Transverse colon (tissue), 4 donors: ENCODE measurements at regions not wholly inside any gene's neighbourhood (a gene's known extent, or its start where the extent isn't known, plus 50 kb on each side); places are given as distances from the start of the nearest gene placed in this dataset.

ENCODE experiments used
- DNase-seq: peaks from one replicate; pipeline ENCODE4 v3.0.0-alpha.2; 2019
- H3K27ac ChIP-seq, 4 donors: fragments of 200-600 bp; sonication (generic); 2 replicates each; pipeline ENCODE4 v1.5.1; 2016 to 2018; ENCODE audit warnings: inconsistent platforms in 4 of 4
- H3K27me3 ChIP-seq: fragments of 200-600 bp; sonication (generic); 2 replicates; pipeline ENCODE4 v1.5.1; 2017; ENCODE audit warnings: inconsistent platforms
- H3K36me3 ChIP-seq, 4 donors: fragments of 200-600 bp; sonication (generic); 2 replicates each; pipeline ENCODE4 v1.5.1; 2017 to 2019; ENCODE audit warnings: inconsistent platforms in 4 of 4
- H3K4me1 ChIP-seq, 4 donors: fragments of 200-600 bp; sonication (generic); 2 replicates each; pipeline ENCODE4 v1.5.1; 2017 to 2020; ENCODE audit warnings: inconsistent platforms in 4 of 4
- H3K4me3 ChIP-seq, 4 donors: fragments of 200-600 bp; sonication (generic); 1 replicate in 1 of 4; 2 replicates in 3 of 4; pipeline versions ENCODE4 v1.5.1 to v1.6.1; 2017 to 2019; ENCODE audit warnings: inconsistent platforms in 4 of 4
- H3K9me3 ChIP-seq, 2 donors: fragments of 200-600 bp; sonication (generic); 2 replicates each; pipeline ENCODE4 v1.5.1; 2017 to 2019; ENCODE audit warnings: inconsistent platforms in 2 of 2
- EP300 ChIP-seq: sonication (generic); formaldehyde crosslinking; IDR thresholded peaks from one replicate; pipeline ENCODE4 v1.6.1; 2017; ENCODE audit warnings: antibody characterized with exemption, low read depth
- POLR2A ChIP-seq: fragments of 450-650 bp; IDR thresholded peaks from one replicate; pipeline ENCODE4 v1.6.1; 2016; ENCODE audit warnings: antibody characterized with exemption, mild to moderate bottlenecking, moderate library complexity
- POLR2AphosphoS5 ChIP-seq, 3 donors: sonication (generic); formaldehyde crosslinking; IDR thresholded peaks; one replicate each; pipeline ENCODE4 v1.6.1; 2016; ENCODE audit warnings: antibody characterized with exemption in 3 of 3
- WGBS, 2 donors: methylation state at CpG; one replicate each; pipeline ENCODE4 v1.1.5; 2018; ENCODE audit warnings: low coverage in 1 of 2; 5-methylcytosine and 5-hydroxymethylcytosine counted together
- in situ Hi-C, 4 donors: fragments of 200-750 bp; cut with MboI; loops; one replicate each; pipeline versions ENCODE4 v1.15.0 to v1.15.1; 2017; ENCODE audit warnings: low sequenced_read_pairs in 3 of 4, low pct_ligation_motif_present in 1 of 4, low pct_unique_long_range_greater_than_20kb in 1 of 4
- intact Hi-C: fragments of 100-400 bp; cut with DNase I; formaldehyde crosslinking; loops from one replicate; pipeline ENCODE4 v1.15.1; 2023; ENCODE audit warnings: low total_unique reads
- TF ChIP-seq, protein P1 (sequence below), 5 experiments: fragments of 200-600 bp in 3 of 5; fragments of 450-650 bp in 2 of 5; sonication (generic) in 3 of 5; IDR thresholded peaks; 1 replicate in 2 of 5; 2 replicates in 3 of 5; pipeline ENCODE4 v1.5.1; 2016 to 2017; ENCODE audit warnings: antibody characterized with exemption in 5 of 5, inconsistent platforms in 3 of 5, mild to moderate bottlenecking in 2 of 5, moderate library complexity in 1 of 5

- DNase-seq = no peak
- 80 to 81% methylated on average over 1 to 17 of the region's 19 CpGs for WGBS, 2 donors
- Histone ChIP-seq H3K4me3 (no peak overlapping the region), H3K27me3 (no peaks in the 10 kb centered on the region), H3K9me3 (peaks cover 0 to 3% of the 10 kb centered on the region in 2 donors), H3K4me1 (no peaks in the 10 kb centered on the region), H3K27ac (no peak overlapping the region), H3K36me3 (no peaks in the 10 kb centered on the region)
- intact Hi-C loops (no loop called here), in situ Hi-C loops (no loop called here)
- TF ChIP-seq POLR2AphosphoS5 (IDR thresholded peaks at IDR 0.05) = no peak
- TF ChIP-seq, protein P1, sequence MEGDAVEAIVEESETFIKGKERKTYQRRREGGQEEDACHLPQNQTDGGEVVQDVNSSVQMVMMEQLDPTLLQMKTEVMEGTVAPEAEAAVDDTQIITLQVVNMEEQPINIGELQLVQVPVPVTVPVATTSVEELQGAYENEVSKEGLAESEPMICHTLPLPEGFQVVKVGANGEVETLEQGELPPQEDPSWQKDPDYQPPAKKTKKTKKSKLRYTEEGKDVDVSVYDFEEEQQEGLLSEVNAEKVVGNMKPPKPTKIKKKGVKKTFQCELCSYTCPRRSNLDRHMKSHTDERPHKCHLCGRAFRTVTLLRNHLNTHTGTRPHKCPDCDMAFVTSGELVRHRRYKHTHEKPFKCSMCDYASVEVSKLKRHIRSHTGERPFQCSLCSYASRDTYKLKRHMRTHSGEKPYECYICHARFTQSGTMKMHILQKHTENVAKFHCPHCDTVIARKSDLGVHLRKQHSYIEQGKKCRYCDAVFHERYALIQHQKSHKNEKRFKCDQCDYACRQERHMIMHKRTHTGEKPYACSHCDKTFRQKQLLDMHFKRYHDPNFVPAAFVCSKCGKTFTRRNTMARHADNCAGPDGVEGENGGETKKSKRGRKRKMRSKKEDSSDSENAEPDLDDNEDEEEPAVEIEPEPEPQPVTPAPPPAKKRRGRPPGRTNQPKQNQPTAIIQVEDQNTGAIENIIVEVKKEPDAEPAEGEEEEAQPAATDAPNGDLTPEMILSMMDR (IDR thresholded peaks at IDR 0.05) = no peak
- TF ChIP-seq EP300 = no peak
- no peak for TF ChIP-seq POLR2A
These were observed 232.7 kb downstream of the TUBA3C start for GRCh38 chr13:18948664-18949488.

DNA sequence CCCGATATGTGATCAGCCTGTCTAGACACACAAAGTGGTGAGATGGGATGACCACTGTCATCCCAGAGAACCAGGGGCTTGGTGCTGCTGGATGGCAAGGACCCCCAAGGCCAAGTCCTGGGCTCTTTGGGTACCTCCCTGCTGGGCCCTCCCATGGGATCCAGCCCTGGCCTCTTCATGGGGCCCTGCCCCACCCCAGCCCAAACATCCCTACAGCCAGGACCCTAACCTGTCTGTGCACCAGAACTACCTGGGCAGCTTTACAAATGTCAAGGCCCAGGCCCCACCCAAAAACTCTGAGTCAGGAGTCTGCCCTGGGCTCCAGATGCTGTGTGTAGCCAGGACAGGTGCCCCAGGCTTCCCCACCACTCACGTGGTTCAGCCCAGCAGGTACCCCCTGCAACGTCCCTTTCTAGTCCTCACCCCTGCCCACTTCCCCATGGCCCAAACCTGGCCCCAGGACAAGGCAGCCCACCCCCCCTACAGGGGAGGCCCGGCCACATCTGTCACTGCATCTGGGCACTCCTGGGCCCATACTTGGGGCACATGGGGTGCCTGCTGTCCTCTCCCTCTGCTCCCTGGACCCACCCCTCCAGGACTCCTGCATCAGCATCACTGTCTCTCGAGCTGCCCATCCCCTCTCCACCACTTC lies 233.5 kb downstream of the TUBA3C start:
- no peak for DNase-seq
- WGBS, 2 donors = 57% methylated on average over 5 of the region's 5 CpGs; no CpG with 5 or more reads in 1 of the 2 donors
- no peaks in the 10 kb centered on the region for H3K4me1 ChIP-seq
- no peaks in the 10 kb centered on the region for H3K27me3 ChIP-seq
- no peak overlapping the region for H3K27ac ChIP-seq
- intact Hi-C loops (no loop called here), in situ Hi-C loops (no loop called here)
- TF ChIP-seq POLR2AphosphoS5 (IDR thresholded peaks at IDR 0.05) (no peak), EP300 (no peak), POLR2A (no peak)
- TF ChIP-seq, protein P1 (IDR thresholded peaks at IDR 0.05) = no peak
- H3K4me3 ChIP-seq = no peak overlapping the region
- H3K36me3 ChIP-seq = no peaks in the 10 kb centered on the region
- H3K9me3 ChIP-seq = peaks cover 0 to 3% of the 10 kb centered on the region in 2 donors

- intact Hi-C loops (no loop called here), in situ Hi-C loops (no loop called here)
- no peaks in the 10 kb centered on the region for H3K36me3 ChIP-seq
- peaks cover 0 to 3% of the 10 kb centered on the region in 2 donors for H3K9me3 ChIP-seq
- no peaks in the 10 kb centered on the region for H3K4me1 ChIP-seq
- TF ChIP-seq POLR2A = no peak
- no peak for TF ChIP-seq EP300
- TF ChIP-seq, protein P1 (IDR thresholded peaks at IDR 0.05) = no peak
- TF ChIP-seq POLR2AphosphoS5 (IDR thresholded peaks at IDR 0.05) = no peak
- H3K27me3 ChIP-seq = no peaks in the 10 kb centered on the region
- no peak overlapping the region for H3K4me3 ChIP-seq
- no peak for DNase-seq
- no peak overlapping the region for H3K27ac ChIP-seq
- 78% methylated on average over 3 of the region's 3 CpGs; no CpG with 5 or more reads in 1 of the 2 donors for WGBS, 2 donors
These were observed 234.1 kb downstream of the TUBA3C start for GRCh38 chr13:18947376-18947977.

DNA sequence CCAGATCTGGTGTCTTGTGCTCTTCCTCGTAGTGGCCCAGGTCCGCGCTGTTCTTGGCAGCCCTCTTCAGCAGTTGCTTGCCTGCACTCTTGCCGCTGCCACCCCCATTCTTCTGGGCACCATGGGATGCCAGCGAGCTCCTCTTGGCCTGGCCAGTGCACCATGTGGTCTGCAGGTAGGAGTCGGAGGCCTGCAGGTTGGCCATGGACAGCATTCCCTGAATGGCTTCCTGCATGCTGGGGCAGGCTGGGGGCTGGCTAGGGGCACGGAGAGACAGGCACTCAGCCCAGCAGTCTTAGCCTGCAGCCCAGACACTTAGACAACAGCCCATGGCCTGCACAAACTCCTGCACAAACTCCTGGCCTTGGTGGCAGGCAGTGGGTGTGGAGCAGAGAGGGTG lies 234.9 kb downstream of the TUBA3C start:
- WGBS, 2 donors = 62% methylated on average over 7 of the region's 7 CpGs; no CpG with 5 or more reads in 1 of the 2 donors
- H3K27ac ChIP-seq = no peak overlapping the region
- in situ Hi-C loops = no loop called here
- no peak for DNase-seq
- no peaks in the 10 kb centered on the region for H3K9me3 ChIP-seq
- no peaks in the 10 kb centered on the region for H3K36me3 ChIP-seq
- no peak overlapping the region for H3K4me3 ChIP-seq
- no peaks in the 10 kb centered on the region for H3K27me3 ChIP-seq
- H3K4me1 ChIP-seq = no peaks in the 10 kb centered on the region
- TF ChIP-seq POLR2AphosphoS5 (IDR thresholded peaks at IDR 0.05) (no peak), EP300 (no peak), POLR2A (no peak)
- TF ChIP-seq, protein P1 (IDR thresholded peaks at IDR 0.05) = no peak
- intact Hi-C loops = no loop called here
